GM23338 (cell line): ENCODE measurements at regions not wholly inside any gene's neighbourhood (a gene's known extent, or its start where the extent isn't known, plus 50 kb on each side); places are given as distances from the start of the nearest gene placed in this dataset.

Experiments
- CREB1 ChIP-seq: fragments of 250-450 bp; sonication (Bioruptor Pico); IDR thresholded peaks from 2 replicates; pipeline ENCODE4 v1.5.0; 2020; ENCODE audit warnings: low read depth, mild to moderate bottlenecking, moderate library complexity
- CTCF ChIP-seq, 2 experiments: fragments of 200-600 bp in 1 of 2; sonication (generic) in 1 of 2; conservative IDR thresholded peaks; 2 replicates each; pipeline versions ENCODE4 v1.5.1 to v1.6.1; 2016 to 2017; ENCODE audit warnings: antibody characterized with exemption in 2 of 2, low read depth in 2 of 2, mild to moderate bottlenecking in 2 of 2, moderate library complexity in 1 of 2
- ETS1 ChIP-seq: IDR thresholded peaks from 2 replicates; pipeline ENCODE4 v1.6.1; 2016; ENCODE audit warnings: antibody characterized with exemption
- EZH2 ChIP-seq: fragments of 200-600 bp; sonication (generic); IDR thresholded peaks from one replicate; pipeline ENCODE4 v1.8.0; 2017; ENCODE audit warnings: antibody characterized with exemption, mild to moderate bottlenecking, low read depth; ENCODE audit not compliant: unreplicated experiment
- JUNB ChIP-seq: IDR thresholded peaks from one replicate; pipeline ENCODE4 v1.6.1; 2016; ENCODE audit warnings: antibody characterized with exemption; ENCODE audit not compliant: unreplicated experiment
- POLR2AphosphoS5 ChIP-seq: IDR thresholded peaks from 2 replicates; pipeline ENCODE4 v1.6.1; 2016; ENCODE audit warnings: antibody characterized with exemption, low read depth
- REST ChIP-seq: IDR thresholded peaks from one replicate; pipeline ENCODE4 v1.6.1; 2018; ENCODE audit warnings: antibody characterized with exemption; ENCODE audit not compliant: unreplicated experiment

GRCh38 chr2:55775828-55776227 is 82.2 kb upstream of the PNPT1 start:
- TF ChIP-seq POLR2AphosphoS5 = no peak
- TF ChIP-seq CTCF (conservative IDR thresholded peaks at IDR 0.05; ENCODE audit: low read depth in 2 of 2) = no peak
- no peak for TF ChIP-seq CREB1
- TF ChIP-seq ETS1 = no peak
- no peak for TF ChIP-seq EZH2
- TF ChIP-seq JUNB = no peak
- TF ChIP-seq REST = no peak
